Activated CD8-positive, alpha-beta memory T cell treated with anti-CD3 and anti-CD28 coated beads, Interleukin-2, amount 50 U/mL, for 1 hour (primary cell): ENCODE measurements at regions not wholly inside any gene's neighbourhood (a gene's known extent, or its start where the extent isn't known, plus 50 kb on each side); places are given as distances from the start of the nearest gene placed in this dataset.

Experiments
- DNase-seq: peaks from one replicate; pipeline ENCODE4 v3.0.0-alpha.2; 2020; ENCODE audit errors: extremely low read depth

DNA sequence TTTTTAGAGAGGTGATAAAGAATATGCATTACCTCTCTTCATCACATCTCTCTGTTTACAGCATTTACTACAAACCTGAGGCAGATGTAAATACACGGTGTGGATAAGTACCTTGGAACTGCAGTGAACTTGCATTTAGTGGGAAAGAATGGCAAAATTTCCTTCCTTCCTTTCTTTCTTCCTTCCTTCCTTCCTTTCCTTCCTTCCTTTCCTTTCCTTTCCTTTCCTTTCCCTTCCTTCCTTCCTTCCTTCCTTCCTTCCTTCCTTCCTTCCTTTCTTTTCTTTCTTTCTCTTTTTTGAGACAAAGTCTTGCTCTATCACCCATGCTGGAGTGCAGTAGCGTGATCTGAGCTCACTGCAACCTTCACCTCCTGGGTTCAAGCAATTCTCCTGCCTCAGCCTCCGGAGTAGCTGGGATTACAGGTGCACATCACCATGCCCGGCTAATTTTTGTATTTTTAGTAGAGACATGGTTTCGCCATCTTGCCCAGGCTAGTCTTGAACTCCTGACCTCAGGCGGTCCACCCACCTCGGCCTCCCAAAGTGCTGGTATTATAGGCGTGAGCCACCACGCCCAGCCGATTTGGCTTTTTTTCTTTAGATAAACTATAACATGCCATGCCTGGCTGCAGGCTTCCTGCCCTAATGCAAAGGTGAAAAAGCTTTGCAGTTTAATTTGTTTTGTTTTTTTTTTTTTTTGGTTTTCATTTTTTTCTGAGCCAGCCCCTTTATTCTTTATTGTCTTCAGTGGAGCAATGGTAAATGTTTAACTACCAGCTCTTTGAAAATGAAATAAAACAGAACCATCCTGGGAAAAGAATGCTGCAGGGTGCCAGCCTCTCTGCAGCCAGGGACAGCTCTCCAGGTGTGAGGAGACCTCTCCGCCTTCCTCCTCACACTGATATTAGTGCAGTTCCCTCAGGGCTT lies 64.2 kb upstream of the NEDD9 start:
- no peak for DNase-seq

DNA sequence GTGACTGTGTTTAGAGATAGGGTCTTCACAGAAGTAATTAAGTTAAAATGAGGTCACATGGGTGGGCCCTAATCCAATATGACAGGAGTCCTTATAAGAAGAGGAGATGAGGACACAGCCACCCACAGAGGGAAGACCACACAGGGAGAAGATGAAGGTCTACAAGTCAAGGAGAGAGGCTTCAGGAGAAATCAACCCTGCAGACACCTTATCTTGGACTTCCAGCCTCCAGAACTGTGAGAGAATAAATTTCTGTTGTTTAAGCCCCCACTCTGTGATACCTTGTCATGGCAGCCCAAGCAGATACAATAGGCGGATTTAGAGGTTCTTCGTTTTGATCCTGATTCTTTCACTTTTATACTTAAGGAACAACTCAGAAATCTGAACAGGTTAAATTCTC lies 63.5 kb upstream of the NEDD9 start:
- no peak for DNase-seq

DNA sequence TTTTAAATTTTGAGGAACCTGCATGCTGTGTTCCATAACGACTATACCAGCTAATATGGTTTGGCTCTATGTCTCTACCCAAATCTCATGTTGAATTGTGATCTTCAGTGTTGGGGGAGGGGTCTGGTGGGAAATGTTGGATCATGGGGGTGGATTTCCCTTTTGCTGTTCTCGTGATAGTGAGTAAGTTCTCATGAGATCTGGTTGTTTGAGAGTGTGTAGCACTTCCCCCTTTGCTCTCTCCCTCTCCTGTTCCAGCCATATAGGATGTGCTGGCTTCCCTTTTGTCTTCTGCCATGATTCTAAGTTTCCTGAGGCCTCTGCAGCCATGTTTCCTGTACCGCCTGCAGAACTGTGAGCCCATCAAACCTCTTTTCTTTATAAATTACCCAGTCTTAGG lies 61.8 kb upstream of the NEDD9 start:
- no peak for DNase-seq

DNA sequence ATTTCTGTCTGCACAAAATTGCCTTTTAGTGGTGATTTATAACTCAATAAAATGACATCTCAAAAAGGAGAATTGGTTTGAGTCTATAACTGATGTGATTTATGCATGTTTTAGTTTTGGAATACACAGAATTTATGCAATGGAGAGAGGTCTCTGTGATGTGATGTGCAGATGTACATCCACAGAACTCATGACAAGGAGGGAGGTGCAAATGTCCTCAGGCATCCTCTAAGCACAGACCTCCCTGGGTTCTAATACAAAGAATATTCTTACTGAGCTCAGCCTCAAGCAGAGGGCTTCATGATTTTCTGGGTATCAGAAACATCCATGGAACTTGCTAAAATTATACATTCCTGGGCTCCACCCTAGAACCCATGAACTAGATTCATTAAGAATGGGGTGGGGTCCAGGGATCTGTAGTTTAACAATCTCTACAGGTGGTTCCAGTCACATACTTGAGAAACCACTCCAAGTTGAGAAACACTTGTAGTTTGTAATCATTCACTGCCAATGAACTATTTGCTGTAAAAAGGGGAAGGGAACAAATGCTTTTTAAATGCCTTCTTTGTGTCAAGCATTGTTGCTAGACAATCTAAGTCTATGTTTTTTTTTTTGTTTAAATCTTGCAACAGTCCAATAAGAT lies 60.2 kb upstream of the NEDD9 start:
- DNase-seq: no peak

DNA sequence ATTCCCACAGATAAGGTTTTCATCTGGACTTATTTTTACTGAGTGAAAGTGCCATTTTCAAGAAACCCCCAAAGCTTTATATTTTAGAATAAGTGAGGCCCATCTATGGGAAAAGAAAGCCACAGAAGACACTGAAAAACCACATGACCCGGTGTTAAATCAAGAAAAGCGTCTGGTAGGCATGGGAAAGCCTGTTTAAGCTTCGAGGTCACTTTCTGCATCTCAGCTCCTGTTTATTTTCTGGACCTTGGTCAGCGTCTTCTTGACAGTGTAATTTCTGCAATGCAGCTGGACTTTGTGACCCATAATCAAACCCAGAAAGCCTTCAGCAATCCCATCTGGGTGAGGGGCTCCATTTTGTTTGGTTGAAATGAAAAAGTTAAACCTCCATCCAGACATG lies 59.6 kb upstream of the NEDD9 start:
- DNase-seq: no peak

DNA sequence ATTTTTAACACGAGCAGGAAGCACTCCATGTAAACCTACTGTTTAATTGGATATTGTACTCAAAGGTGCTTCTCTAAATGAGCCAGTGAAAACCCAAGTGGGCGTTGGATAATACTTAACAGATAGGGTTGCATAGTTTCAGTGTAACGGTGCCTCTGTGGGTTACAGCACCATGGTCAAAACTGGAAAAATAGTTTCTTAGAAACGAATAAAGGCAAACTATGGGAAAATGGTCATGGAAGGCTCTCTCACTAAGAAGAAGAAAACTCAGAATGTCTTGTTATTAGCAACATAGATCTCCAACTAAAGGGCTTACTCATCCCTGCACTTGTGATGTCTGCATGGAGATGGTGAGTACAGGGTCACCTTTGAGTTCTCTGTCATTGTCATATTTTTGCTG lies 59.1 kb upstream of the NEDD9 start:
- DNase-seq: no peak

DNA sequence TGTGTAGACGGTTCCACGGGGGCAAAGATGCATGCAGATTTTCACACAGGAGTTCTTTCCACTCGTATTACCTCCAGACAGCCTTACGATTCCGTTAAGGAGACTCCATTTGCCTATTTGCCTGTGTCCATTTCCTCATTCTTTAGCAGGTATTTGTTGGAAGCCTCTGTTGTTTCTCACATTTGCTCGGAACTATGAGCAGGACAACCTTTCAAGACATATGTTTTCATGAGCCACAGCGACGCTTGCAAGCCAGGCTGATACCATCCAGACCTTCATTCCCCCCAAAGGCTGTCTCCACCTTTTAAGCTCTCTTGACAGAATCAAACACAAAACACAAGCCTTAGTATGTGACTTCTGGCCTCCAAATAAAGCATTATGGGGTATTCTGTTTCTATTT lies 57.6 kb upstream of the NEDD9 start:
- no peak for DNase-seq

DNA sequence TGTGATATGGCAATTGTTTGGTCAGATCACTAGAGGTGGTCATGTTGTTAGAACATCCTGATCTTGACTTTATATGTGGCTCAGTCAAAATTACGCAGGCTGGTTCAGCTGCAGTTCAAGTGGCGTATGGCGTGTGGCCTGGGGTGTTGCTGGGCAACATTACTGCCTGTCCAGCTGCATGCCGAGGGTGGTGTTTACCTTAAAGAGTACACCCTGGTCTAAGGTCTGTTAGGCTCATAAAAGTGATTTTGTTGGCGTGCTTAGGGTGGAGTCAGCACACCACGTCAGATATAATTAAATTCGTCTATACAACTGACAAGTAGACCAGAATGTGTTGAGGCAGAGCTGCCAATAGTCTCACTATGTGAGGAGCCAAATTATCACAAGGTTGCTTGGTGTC lies 55.6 kb upstream of the NEDD9 start:
- DNase-seq: no peak

DNA sequence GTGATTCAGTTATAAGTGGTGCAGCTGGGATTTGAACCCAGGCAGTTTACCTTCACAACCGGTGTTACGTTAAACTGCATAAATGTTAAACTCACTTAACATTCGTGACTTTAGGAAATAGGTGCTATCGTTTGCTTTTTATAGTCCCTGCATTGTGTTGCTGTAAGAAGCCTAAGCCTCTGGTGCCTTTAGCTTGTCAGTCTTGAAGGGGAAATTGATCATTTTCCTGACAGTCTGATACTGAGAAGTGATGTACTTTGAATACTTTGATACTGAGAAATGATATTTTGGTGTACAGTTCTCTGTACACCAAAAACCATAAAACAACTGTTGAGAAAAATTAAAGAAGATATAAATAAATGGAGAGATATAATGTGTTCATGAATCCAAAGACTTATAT lies 52.5 kb upstream of the NEDD9 start:
- DNase-seq: no peak

DNA sequence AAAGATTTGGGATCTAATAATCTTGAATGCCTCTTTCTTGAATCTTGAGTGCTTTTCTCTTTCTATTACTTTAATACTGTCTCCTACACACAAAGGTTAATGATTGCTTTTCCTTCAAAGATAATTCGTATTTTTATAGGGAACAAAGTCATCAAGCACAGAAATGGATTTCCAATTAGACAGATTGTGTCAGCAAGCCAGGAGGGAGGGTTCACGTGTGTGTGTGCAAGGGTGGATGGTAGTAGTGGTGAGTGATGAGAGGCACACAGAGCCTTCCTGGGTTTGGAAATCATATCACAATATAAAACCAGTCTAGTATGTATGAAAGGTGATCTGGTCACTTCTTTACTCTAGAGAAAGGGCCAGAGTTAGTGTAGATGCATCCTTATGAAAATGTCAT lies 51.2 kb upstream of the NEDD9 start:
- DNase-seq: no peak

DNA sequence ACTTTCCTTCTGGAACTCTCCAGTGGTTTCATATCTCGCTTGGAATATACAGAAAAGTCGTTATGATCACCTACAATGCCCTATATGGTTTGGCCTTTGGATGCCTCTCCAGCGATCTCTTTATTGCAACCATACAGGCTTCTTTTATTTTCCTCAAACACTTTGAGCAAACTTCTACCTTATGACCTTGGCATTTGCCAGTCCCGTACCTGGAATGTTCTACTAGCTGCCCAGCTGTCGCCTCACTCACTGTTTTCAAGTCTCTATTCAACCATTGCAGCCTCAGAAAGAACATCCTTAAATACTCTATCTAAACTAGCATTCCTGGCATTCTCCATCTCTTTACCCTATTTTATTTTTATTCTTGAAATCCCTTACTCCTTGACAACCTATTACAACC lies 50.4 kb upstream of the NEDD9 start:
- no peak for DNase-seq
